Hepatocyte (in vitro differentiated cells): ENCODE measurements at regions not wholly inside any gene's neighbourhood (a gene's known extent, or its start where the extent isn't known, plus 50 kb on each side); places are given as distances from the start of the nearest gene placed in this dataset.

Experiments used
- DNase-seq: peaks from one replicate; pipeline ENCODE4 v3.0.0-alpha.2; 2016; ENCODE audit warnings: low spot score
- H2AFZ ChIP-seq: fragments of 200-600 bp; sonication (generic); 2 replicates; pipeline ENCODE4 v1.6.0; 2016; ENCODE audit warnings: antibody characterized with exemption, mild to moderate bottlenecking
- H3K27ac ChIP-seq: fragments of 200-600 bp; sonication (generic); 2 replicates; pipeline ENCODE4 v1.5.1; 2016; ENCODE audit warnings: mild to moderate bottlenecking
- H3K27me3 ChIP-seq: fragments of 200-600 bp; sonication (generic); 2 replicates; pipeline ENCODE4 v1.6.1; 2016
- H3K36me3 ChIP-seq: fragments of 200-600 bp; sonication (generic); replicated peaks from 2 replicates; pipeline ENCODE4 v1.5.1; 2016; ENCODE audit warnings: low read depth; ENCODE audit not compliant: insufficient read depth
- H3K4me1 ChIP-seq: fragments of 200-600 bp; sonication (generic); 2 replicates; pipeline ENCODE4 v1.5.1; 2016; ENCODE audit warnings: mild to moderate bottlenecking, moderate library complexity; ENCODE audit not compliant: insufficient read depth
- H3K4me2 ChIP-seq: fragments of 200-600 bp; sonication (generic); 2 replicates; pipeline ENCODE4 v1.6.0; 2016
- H3K4me3 ChIP-seq: fragments of 200-600 bp; sonication (generic); 2 replicates; pipeline ENCODE4 v1.5.1; 2016; ENCODE audit warnings: mild to moderate bottlenecking
- H3K79me2 ChIP-seq: fragments of 200-600 bp; sonication (generic); 2 replicates; pipeline ENCODE4 v1.6.0; 2017; ENCODE audit warnings: mild to moderate bottlenecking
- H3K9me2 ChIP-seq: fragments of 200-600 bp; sonication (generic); replicated peaks from 2 replicates; pipeline ENCODE4 v1.6.0; 2017; ENCODE audit warnings: mild to moderate bottlenecking; ENCODE audit not compliant: insufficient read depth
- H3K9me3 ChIP-seq: fragments of 200-600 bp; sonication (generic); 2 replicates; pipeline ENCODE4 v1.5.1; 2016; ENCODE audit warnings: low read depth, mild to moderate bottlenecking
- H4K20me1 ChIP-seq: fragments of 200-600 bp; sonication (generic); 2 replicates; pipeline ENCODE4 v1.6.0; 2016; ENCODE audit warnings: mild to moderate bottlenecking; ENCODE audit not compliant: insufficient read depth, poor library complexity, severe bottlenecking
- EZH2 ChIP-seq: fragments of 200-600 bp; sonication (generic); IDR thresholded peaks from 2 replicates; pipeline ENCODE4 v1.6.1; 2016; ENCODE audit warnings: antibody characterized with exemption, mild to moderate bottlenecking, borderline replicate concordance
- EZH2phosphoT487 ChIP-seq: fragments of 200-600 bp; sonication (generic); IDR thresholded peaks from one replicate; pipeline ENCODE4 v1.6.1; 2018; ENCODE audit warnings: antibody characterized with exemption, mild to moderate bottlenecking, low read depth, moderate library complexity; ENCODE audit not compliant: unreplicated experiment, severe bottlenecking
- WGBS: methylation state at CpG from one replicate; pipeline ENCODE4 v1.1.6; 2016; ENCODE audit warnings: low lambda C conversion rate; ENCODE audit errors: missing lambda C conversion rate; 5-methylcytosine and 5-hydroxymethylcytosine counted together
- TF ChIP-seq, protein P1 (sequence below): fragments of 200-600 bp; sonication (generic); IDR thresholded peaks from 2 replicates; pipeline ENCODE4 v1.5.1; 2016; ENCODE audit warnings: antibody characterized with exemption, mild to moderate bottlenecking; ENCODE audit not compliant: poor library complexity

DNA sequence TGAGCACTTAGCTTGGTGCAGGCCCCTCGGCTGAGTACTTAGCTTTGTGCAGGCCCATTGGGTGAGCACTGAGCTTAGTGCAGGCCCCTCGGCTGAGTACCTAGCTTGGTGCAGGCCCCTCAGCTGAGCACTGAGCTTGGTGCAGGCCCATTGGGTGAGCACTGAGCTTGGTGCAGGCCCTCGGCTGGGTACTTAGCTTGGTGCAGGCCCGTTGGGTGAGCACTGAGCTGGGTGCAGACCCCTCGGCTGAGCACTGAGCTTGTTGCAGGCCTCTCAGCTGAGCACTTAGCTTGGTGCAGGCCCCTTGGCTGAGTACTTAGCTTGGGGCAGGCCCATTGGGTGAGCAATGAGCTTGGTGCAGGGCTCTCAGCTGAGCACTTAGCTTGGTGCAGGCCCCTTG is 387.1 kb downstream of the THBS2 start:
- H3K4me1 ChIP-seq, result no peaks in the 10 kb centered on the region
- no peaks in the 10 kb centered on the region for H3K9me2 ChIP-seq
- DNase-seq, result no peak
- H4K20me1 ChIP-seq, result no peaks in the 10 kb centered on the region
- H3K79me2 ChIP-seq, result no peaks in the 10 kb centered on the region
- H2AFZ ChIP-seq, result no peak overlapping the region
- no peak for TF ChIP-seq EZH2
- TF ChIP-seq, protein P1, sequence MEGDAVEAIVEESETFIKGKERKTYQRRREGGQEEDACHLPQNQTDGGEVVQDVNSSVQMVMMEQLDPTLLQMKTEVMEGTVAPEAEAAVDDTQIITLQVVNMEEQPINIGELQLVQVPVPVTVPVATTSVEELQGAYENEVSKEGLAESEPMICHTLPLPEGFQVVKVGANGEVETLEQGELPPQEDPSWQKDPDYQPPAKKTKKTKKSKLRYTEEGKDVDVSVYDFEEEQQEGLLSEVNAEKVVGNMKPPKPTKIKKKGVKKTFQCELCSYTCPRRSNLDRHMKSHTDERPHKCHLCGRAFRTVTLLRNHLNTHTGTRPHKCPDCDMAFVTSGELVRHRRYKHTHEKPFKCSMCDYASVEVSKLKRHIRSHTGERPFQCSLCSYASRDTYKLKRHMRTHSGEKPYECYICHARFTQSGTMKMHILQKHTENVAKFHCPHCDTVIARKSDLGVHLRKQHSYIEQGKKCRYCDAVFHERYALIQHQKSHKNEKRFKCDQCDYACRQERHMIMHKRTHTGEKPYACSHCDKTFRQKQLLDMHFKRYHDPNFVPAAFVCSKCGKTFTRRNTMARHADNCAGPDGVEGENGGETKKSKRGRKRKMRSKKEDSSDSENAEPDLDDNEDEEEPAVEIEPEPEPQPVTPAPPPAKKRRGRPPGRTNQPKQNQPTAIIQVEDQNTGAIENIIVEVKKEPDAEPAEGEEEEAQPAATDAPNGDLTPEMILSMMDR, result no peak
- no peak for TF ChIP-seq EZH2phosphoT487
- H3K27me3 ChIP-seq, result no peaks in the 10 kb centered on the region
- WGBS, result 79% methylated on average over 5 of the region's 5 CpGs
- no peaks in the 10 kb centered on the region for H3K36me3 ChIP-seq
- no peaks in the 10 kb centered on the region for H3K9me3 ChIP-seq
- no peak overlapping the region for H3K4me3 ChIP-seq
- no peak overlapping the region for H3K27ac ChIP-seq
- H3K4me2 ChIP-seq, result no peak overlapping the region

DNA sequence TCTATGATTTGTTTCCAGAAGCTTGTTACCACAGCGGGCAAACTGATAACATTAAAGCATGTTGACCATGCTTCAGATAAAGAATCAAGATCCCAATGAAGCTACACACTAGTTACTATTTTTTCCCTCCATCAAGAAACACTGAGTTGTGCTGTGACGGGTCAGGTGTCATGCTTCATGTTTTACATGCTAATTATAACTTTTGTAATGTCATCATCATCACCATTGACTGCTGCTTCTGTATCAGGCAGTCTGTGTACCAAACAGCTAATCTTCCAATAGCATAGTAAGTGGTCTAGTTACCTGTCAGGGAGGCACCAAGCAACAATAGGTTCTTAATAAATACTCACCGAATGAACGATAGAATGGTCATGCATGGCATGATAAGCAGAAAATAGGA is 388.1 kb downstream of the THBS2 start:
- Histone ChIP-seq H3K36me3 (no peaks in the 10 kb centered on the region), H3K4me1 (no peaks in the 10 kb centered on the region), H3K9me3 (no peaks in the 10 kb centered on the region), H4K20me1 (no peaks in the 10 kb centered on the region), H3K4me2 (no peak overlapping the region), H3K4me3 (no peak overlapping the region), H3K9me2 (no peaks in the 10 kb centered on the region), H2AFZ (no peak overlapping the region), H3K79me2 (no peaks in the 10 kb centered on the region), H3K27ac (no peak overlapping the region), H3K27me3 (no peaks in the 10 kb centered on the region)
- WGBS, result 87% methylated on average over 4 of the region's 4 CpGs
- TF ChIP-seq EZH2 (no peak), EZH2phosphoT487 (no peak)
- DNase-seq, result no peak

DNA sequence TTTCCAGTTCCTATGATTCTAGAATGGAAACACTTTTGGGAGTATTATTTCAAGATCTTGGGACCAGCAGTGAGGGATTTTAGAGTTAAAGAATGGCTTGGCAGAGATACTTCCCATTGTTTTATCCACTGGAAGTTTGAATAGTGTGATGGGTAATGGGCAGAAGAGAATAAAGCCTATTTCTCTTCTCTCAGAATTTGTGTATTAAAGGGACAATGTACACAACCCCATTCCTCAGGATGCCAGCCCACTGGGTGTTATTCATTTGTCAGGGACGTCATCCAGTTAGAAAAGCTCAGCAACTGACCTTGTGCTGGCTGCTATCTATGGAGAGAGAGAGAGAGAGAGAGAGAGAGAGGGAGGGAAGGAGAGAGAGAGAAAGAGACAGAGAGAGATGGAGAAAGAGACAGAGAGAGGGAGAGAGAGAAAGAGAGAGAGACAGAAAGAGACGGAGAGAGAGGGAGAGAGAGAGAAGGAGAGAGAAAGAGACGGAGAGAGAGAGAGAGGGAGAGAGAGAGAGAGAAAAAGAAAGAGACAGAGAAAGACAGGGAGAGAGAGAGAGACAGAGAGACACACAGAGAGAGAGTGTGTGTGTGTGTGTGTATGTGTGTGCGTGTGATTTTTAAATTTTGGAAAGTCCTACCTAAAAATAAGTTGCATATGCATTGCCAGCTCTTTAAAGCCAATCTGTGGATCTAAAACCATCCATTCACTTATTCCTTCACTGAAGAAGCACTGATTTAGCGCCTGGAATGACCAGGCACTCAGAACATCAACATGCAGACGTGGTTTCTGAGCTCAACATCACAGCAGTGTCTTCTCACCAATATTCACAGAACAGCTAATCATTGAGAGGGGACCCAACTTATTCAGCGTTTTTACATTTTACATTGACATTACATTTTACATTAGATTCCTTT is 388.8 kb downstream of the THBS2 start:
- DNase-seq, result no peak
- H3K27ac ChIP-seq, result no peak overlapping the region
- H3K9me3 ChIP-seq, result no peaks in the 10 kb centered on the region
- TF ChIP-seq, protein P1, result no peak
- TF ChIP-seq EZH2, result no peak
- TF ChIP-seq EZH2phosphoT487, result no peak
- no peaks in the 10 kb centered on the region for H3K9me2 ChIP-seq
- 93% methylated on average over 7 of the region's 7 CpGs for WGBS
- no peaks in the 10 kb centered on the region for H4K20me1 ChIP-seq
- no peaks in the 10 kb centered on the region for H3K36me3 ChIP-seq
- no peaks in the 10 kb centered on the region for H3K4me1 ChIP-seq
- no peaks in the 10 kb centered on the region for H3K27me3 ChIP-seq
- H3K79me2 ChIP-seq, result no peaks in the 10 kb centered on the region
- no peak overlapping the region for H3K4me3 ChIP-seq
- H2AFZ ChIP-seq, result no peak overlapping the region
- no peak overlapping the region for H3K4me2 ChIP-seq

DNA sequence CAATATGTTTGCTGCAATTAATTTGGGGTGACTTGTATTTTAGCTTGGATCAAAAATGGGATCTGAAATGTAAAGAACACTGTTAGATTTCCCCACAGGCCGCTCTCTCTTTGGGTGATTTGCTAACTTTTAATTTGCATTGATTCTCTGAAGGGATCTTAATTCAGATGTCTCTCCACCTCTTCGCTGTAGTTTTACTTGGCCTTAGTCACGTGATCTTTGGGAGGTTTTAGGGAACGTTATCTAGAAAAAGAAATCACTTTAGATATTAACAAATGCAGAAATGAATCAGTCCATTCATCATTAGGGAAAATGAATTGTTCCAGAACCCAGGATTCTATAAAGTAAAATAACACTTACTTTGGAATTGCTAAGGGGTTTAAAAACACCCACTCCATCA is 390.2 kb downstream of the THBS2 start:
- H3K9me3 ChIP-seq, result no peaks in the 10 kb centered on the region
- TF ChIP-seq EZH2phosphoT487 (no peak), EZH2 (no peak)
- TF ChIP-seq, protein P1, result no peak
- DNase-seq, result no peak

More for the DNA sequence above, 390.2 kb downstream of the THBS2 start:
- Histone ChIP-seq H3K36me3 (no peaks in the 10 kb centered on the region), H4K20me1 (no peaks in the 10 kb centered on the region), H3K27me3 (no peaks in the 10 kb centered on the region), H3K9me2 (no peaks in the 10 kb centered on the region), H2AFZ (no peak overlapping the region), H3K79me2 (no peaks in the 10 kb centered on the region), H3K4me3 (no peak overlapping the region), H3K27ac (no peak overlapping the region), H3K4me2 (no peak overlapping the region), H3K4me1 (no peaks in the 10 kb centered on the region)
- WGBS, result 93% methylated on average over 4 of the region's 4 CpGs
